Lung (tissue), 11 donors: ENCODE measurements at regions not wholly inside any gene's neighbourhood (a gene's known extent, or its start where the extent isn't known, plus 50 kb on each side); places are given as distances from the start of the nearest gene placed in this dataset.

Experiments
- ATAC-seq: fragments of 200-7000 bp; cut with Tn5 transposase; one replicate; pipeline ENCODE4 v1.9.1; 2020; ENCODE audit warnings: moderate number of reproducible peaks; ENCODE audit not compliant: insufficient read depth, low FRiP score
- DNase-seq, 3 donors: peaks; one replicate each; pipeline ENCODE4 v3.0.0-alpha.2; 2013 to 2017
- H3K27ac ChIP-seq, 2 donors: one replicate each; pipeline ENCODE4 v1.5.1; 2013; ENCODE audit warnings: mild to moderate bottlenecking in 2 of 2, moderate library complexity in 2 of 2, control low read depth in 1 of 2, inconsistent platforms in 1 of 2, low read depth in 1 of 2, low read length in 1 of 2
- H3K27me3 ChIP-seq, 3 donors: one replicate each; pipeline ENCODE4 v1.5.1; 2013; ENCODE audit warnings: low read length in 2 of 3; ENCODE audit not compliant: control insufficient read depth in 3 of 3, insufficient read depth in 3 of 3
- H3K36me3 ChIP-seq, 4 donors: one replicate each; pipeline ENCODE4 v1.5.1; 2013; ENCODE audit warnings: low read length in 4 of 4, mild to moderate bottlenecking in 1 of 4, moderate library complexity in 1 of 4; ENCODE audit not compliant: control insufficient read depth in 4 of 4, insufficient read depth in 4 of 4
- H3K4me1 ChIP-seq, 5 donors: one replicate each; pipeline ENCODE4 v1.5.1; 2013; ENCODE audit warnings: low read length in 5 of 5, mild to moderate bottlenecking in 2 of 5, moderate library complexity in 1 of 5; ENCODE audit not compliant: control insufficient read depth in 5 of 5, insufficient read depth in 5 of 5
- H3K4me3 ChIP-seq: one replicate; pipeline ENCODE4 v1.5.1; 2013; ENCODE audit warnings: mild to moderate bottlenecking, control low read depth, moderate library complexity
- H3K9ac ChIP-seq, 2 donors: one replicate each; pipeline ENCODE4 v1.5.1; 2013; ENCODE audit warnings: low read length in 2 of 2, control low read depth in 1 of 2; ENCODE audit not compliant: insufficient read depth in 1 of 2
- H3K9me3 ChIP-seq, 4 donors: one replicate each; pipeline ENCODE4 v1.5.1; 2013; ENCODE audit warnings: low read length in 3 of 4, mild to moderate bottlenecking in 1 of 4, moderate library complexity in 1 of 4; ENCODE audit not compliant: control insufficient read depth in 4 of 4, insufficient read depth in 3 of 4
- WGBS, 2 donors: extraction: QIAGEN DNeasy Blood & Tissue Kit; methylation state at CpG; one replicate each; pipeline ENCODE4 v1.1.7; 2013; 5-methylcytosine and 5-hydroxymethylcytosine counted together
- TF ChIP-seq, protein P1 (sequence below): IDR thresholded peaks from 2 replicates; pipeline ENCODE4 v1.5.1; 2012; ENCODE audit warnings: mild to moderate bottlenecking; ENCODE audit errors: control extremely low read depth, extremely low read depth
- donor health status: control.
- donor health status: control.
- donor health status: Bipolar disorder and iron deficiency.
- donor health status: healthy.
- donor health status: DM: yes; HTN: yes; CAD: no.

DNA sequence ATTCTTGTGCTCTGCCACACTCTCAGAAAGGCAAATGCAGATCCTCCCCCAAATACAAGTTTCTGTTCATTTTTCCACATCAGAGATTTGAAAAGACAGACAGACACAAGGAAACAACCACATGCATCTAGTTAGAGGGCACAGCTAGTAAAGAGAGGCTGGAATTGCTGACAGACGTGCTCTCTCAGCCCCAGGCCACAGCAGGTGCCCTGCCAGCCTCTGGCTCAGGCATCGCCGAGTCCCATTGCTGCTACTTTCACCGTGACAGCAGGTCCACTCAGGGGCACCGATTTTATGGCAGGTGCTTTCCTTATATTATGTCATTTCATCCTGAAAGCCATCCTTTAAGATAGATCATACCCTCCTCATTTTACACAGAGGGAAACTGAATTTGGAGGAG is 507.5 kb downstream of the EIPR1 start:
- no peak overlapping the region for H3K4me3 ChIP-seq
- DNase-seq: no peak
- whole genome bisulfite sequencing, 2 donors: 72 to 73% methylated on average over 5 of the region's 5 CpGs
- H3K9ac ChIP-seq: no peak overlapping the region
- H3K27ac ChIP-seq: no peak overlapping the region
- H3K36me3 ChIP-seq: no peaks in the 10 kb centered on the region
- ATAC-seq: no peak
- H3K9me3 ChIP-seq: peaks cover 0 to 4% (median 0%) of the 10 kb centered on the region in 4 donors
- TF ChIP-seq, protein P1, sequence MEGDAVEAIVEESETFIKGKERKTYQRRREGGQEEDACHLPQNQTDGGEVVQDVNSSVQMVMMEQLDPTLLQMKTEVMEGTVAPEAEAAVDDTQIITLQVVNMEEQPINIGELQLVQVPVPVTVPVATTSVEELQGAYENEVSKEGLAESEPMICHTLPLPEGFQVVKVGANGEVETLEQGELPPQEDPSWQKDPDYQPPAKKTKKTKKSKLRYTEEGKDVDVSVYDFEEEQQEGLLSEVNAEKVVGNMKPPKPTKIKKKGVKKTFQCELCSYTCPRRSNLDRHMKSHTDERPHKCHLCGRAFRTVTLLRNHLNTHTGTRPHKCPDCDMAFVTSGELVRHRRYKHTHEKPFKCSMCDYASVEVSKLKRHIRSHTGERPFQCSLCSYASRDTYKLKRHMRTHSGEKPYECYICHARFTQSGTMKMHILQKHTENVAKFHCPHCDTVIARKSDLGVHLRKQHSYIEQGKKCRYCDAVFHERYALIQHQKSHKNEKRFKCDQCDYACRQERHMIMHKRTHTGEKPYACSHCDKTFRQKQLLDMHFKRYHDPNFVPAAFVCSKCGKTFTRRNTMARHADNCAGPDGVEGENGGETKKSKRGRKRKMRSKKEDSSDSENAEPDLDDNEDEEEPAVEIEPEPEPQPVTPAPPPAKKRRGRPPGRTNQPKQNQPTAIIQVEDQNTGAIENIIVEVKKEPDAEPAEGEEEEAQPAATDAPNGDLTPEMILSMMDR: no peak
- no peaks in the 10 kb centered on the region for H3K4me1 ChIP-seq
- peaks cover 0 to 2% (median 0%) of the 10 kb centered on the region in 3 donors for H3K27me3 ChIP-seq

DNA sequence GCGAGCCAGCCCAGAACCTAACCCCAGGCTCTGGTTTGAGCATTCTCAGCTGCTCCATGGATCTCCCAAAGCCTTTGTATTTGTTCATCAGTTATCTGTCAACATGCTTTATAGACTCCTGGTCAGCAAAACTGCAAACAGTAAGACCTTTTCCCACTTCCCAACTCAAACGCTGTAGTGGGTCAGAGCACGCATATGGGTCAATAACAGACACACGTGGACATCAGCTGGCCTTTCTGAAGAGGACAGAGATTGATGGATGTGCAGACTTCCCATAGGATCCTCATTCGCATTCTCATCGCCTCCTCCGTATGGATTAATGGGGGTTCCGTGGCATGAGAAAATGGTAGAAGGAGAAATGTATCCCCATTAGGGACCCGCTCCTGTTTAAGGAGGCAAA is 508.1 kb downstream of the EIPR1 start:
- peaks cover 0 to 3% (median 0%) of the 10 kb centered on the region in 5 donors for H3K4me1 ChIP-seq
- H3K9me3 ChIP-seq: peaks cover 0 to 4% (median 0%) of the 10 kb centered on the region in 4 donors
- no peak overlapping the region for H3K27ac ChIP-seq
- no peak overlapping the region for H3K9ac ChIP-seq
- TF ChIP-seq, protein P1: no peak
- WGBS, 2 donors: 83 to 90% methylated on average over 9 of the region's 9 CpGs
- H3K27me3 ChIP-seq: peaks cover 0 to 2% (median 0%) of the 10 kb centered on the region in 3 donors
- H3K36me3 ChIP-seq: no peaks in the 10 kb centered on the region
- no peak overlapping the region for H3K4me3 ChIP-seq
- no peak for DNase-seq
- ATAC-seq: no peak

DNA sequence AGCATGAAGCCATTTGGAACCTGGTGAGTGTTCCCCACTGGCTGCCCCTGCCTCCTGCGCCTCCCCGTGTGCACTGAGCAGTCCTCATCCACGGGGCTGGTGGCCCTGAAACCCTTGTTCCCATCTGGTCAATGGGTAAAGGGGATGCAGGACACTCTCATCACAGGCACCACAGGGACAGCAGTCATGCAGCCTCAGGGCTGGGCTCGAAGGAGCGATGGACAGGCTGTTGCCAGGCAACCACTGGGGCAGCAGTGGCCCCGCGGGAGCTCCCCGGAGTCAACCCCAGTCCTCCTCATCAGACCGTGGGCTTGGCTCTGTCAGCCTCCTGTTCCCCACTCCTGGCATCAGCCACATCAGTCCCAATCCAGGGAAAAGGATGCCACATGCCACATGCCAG is 509.5 kb downstream of the EIPR1 start:
- H3K27me3 ChIP-seq: peaks cover 0 to 2% (median 0%) of the 10 kb centered on the region in 3 donors
- TF ChIP-seq, protein P1: no peak
- 58 to 68% methylated on average over 9 of the region's 9 CpGs for WGBS, 2 donors
- DNase-seq (no peak), ATAC-seq (no peak)
- peaks cover 0 to 4% (median 0%) of the 10 kb centered on the region in 4 donors for H3K9me3 ChIP-seq
- no peak overlapping the region for H3K4me3 ChIP-seq
- H3K9ac ChIP-seq: no peak overlapping the region
- H3K27ac ChIP-seq: no peak overlapping the region
- H3K4me1 ChIP-seq: peaks cover 0 to 7% (median 0%) of the 10 kb centered on the region in 5 donors
- no peaks in the 10 kb centered on the region for H3K36me3 ChIP-seq

DNA sequence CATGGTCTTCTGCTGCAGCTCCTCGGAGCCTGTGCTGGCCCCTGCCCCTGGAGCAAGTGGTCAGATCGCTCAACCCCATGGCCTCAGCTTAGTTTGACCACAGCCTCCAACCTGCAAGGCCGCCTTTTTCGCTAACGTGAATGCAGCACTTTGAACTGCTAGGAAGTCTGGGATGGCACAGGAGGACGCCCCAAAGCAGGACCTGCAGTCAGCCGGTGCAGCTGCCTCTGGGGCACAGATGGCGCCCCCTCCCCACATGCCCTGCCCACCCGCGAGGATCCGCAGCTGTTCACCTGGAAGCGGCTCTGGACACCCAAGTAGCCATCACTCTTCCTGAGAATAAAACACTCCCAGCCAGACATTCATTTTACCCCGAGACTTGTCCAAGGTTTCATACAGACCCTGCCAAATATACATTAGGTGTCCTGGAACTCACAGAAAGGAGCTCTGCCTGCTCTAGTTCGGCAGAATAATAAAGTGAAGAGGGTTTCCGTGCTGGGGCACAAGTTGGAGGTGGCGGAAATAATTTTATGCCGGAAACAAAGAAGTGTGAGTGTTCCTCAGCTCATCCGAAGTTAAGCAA is 510.1 kb downstream of the EIPR1 start:
- DNase-seq (no peak), ATAC-seq (no peak)
- no peak overlapping the region for H3K27ac ChIP-seq
- H3K9me3 ChIP-seq: peaks cover 0 to 4% (median 0%) of the 10 kb centered on the region in 4 donors
- H3K27me3 ChIP-seq: peaks cover 0 to 2% (median 0%) of the 10 kb centered on the region in 3 donors
- 79 to 81% methylated on average over 18 of the region's 18 CpGs for WGBS, 2 donors
- H3K9ac ChIP-seq: no peak overlapping the region
- TF ChIP-seq, protein P1: no peak
- H3K4me3 ChIP-seq: no peak overlapping the region
- H3K36me3 ChIP-seq: no peaks in the 10 kb centered on the region
- peaks cover 0 to 7% (median 0%) of the 10 kb centered on the region in 5 donors for H3K4me1 ChIP-seq
